Choroid plexus epithelial cell (primary cell): ENCODE measurements at regions not wholly inside any gene's neighbourhood (a gene's known extent, or its start where the extent isn't known, plus 50 kb on each side); places are given as distances from the start of the nearest gene placed in this dataset.
A peak's percentile ranks its signal among the peaks of the same experiment; 100 is the strongest.
"Not testable (repeated sequence)": the region's sequence is repeated elsewhere in the genome, so short reads cannot be mapped to it uniquely, and the experiment has no call there.

Experiments used
- DNase-seq: peaks from one replicate; pipeline ENCODE4 v3.0.0-alpha.2; 2010; ENCODE audit warnings: low read depth
- H3K4me3 ChIP-seq: 2 replicates; pipeline ENCODE4 v1.5.1; 2011; ENCODE audit warnings: low read depth, mild to moderate bottlenecking, control low read depth, low read length, moderate library complexity
- CTCF ChIP-seq: conservative IDR thresholded peaks from 2 replicates; pipeline ENCODE4 v1.5.1; 2011; ENCODE audit warnings: low read depth, mild to moderate bottlenecking, control low read depth, inconsistent platforms, low read length, moderate library complexity

GRCh38 chr13:65932013-65932412 lies 1298.1 kb downstream of the PCDH9 start:
- no peak for DNase-seq
- H3K4me3 ChIP-seq, result no peak overlapping the region
- TF ChIP-seq CTCF, result no peak

GRCh38 chr13:65929436-65929835 lies 1300.7 kb downstream of the PCDH9 start:
- TF ChIP-seq CTCF, result no peak

GRCh38 chr13:65926750-65927171 lies 1303.4 kb downstream of the PCDH9 start:
- H3K4me3 ChIP-seq, result no peak overlapping the region
- peak; percentile 44 for TF ChIP-seq CTCF
- DNase-seq, result no peak

More at GRCh38 chr13:65929436-65929835, 1300.7 kb downstream of the PCDH9 start:
- DNase-seq, result no peak
- H3K4me3 ChIP-seq, result no peak overlapping the region

- H3K4me3 ChIP-seq, DNase-seq: not testable (repeated sequence)
Observed at GRCh38 chr13:65922846-65923245, 1307.3 kb downstream of the PCDH9 start.

- no peak overlapping the region for H3K4me3 ChIP-seq
- no peak for TF ChIP-seq CTCF
Observed at GRCh38 chr13:65921933-65922332, 1308.2 kb downstream of the PCDH9 start.

GRCh38 chr13:65917731-65918130 lies 1312.4 kb downstream of the PCDH9 start:
- no peak overlapping the region for H3K4me3 ChIP-seq
- no peak for TF ChIP-seq CTCF
- DNase-seq, result no peak

More at GRCh38 chr13:65921933-65922332, 1308.2 kb downstream of the PCDH9 start:
- DNase-seq, result peak; percentile 61

- peak; percentile 41 for DNase-seq
- TF ChIP-seq CTCF, result no peak
- no peak overlapping the region for H3K4me3 ChIP-seq
Observed at GRCh38 chr13:65915195-65915594, 1314.9 kb downstream of the PCDH9 start.
